Mesenchymal stem cell (in vitro differentiated cells and primary cell): ENCODE measurements at regions not wholly inside any gene's neighbourhood (a gene's known extent, or its start where the extent isn't known, plus 50 kb on each side); places are given as distances from the start of the nearest gene placed in this dataset.
"Not testable (repeated sequence)": the region's sequence is repeated elsewhere in the genome, so short reads cannot be mapped to it uniquely, and the experiment has no call there.

Experiments
- DNase-seq: peaks from one replicate; pipeline ENCODE4 v3.0.0-alpha.2; 2013
- H2AFZ ChIP-seq: one replicate; pipeline ENCODE4 v1.6.1; 2013; ENCODE audit warnings: low read depth, mild to moderate bottlenecking, control low read depth, inconsistent platforms, low read length, moderate library complexity
- H2AK5ac ChIP-seq: 2 replicates; pipeline ENCODE4 v1.6.1; 2013; ENCODE audit warnings: low read length, moderate library complexity, mild to moderate bottlenecking, inconsistent platforms; ENCODE audit not compliant: severe bottlenecking
- H2BK120ac ChIP-seq: one replicate; pipeline ENCODE4 v1.6.1; 2013; ENCODE audit warnings: low read depth, mild to moderate bottlenecking, inconsistent platforms, low read length, moderate library complexity
- H2BK12ac ChIP-seq, 2 experiments: one replicate each; pipeline ENCODE4 v1.6.1; 2013; ENCODE audit warnings: inconsistent platforms in 2 of 2, low read length in 2 of 2, mild to moderate bottlenecking in 2 of 2, moderate library complexity in 2 of 2, control low read depth in 1 of 2
- H2BK15ac ChIP-seq: one replicate; pipeline ENCODE4 v1.6.1; 2013; ENCODE audit warnings: mild to moderate bottlenecking, low read depth, inconsistent platforms; ENCODE audit not compliant: poor library complexity, severe bottlenecking
- H2BK5ac ChIP-seq: 2 replicates; pipeline ENCODE4 v1.6.1; 2013; ENCODE audit warnings: low read depth, mild to moderate bottlenecking, low read length, control low read depth, inconsistent platforms; ENCODE audit not compliant: poor library complexity, severe bottlenecking
- H3K14ac ChIP-seq, 2 experiments: one replicate each; pipeline ENCODE4 v1.6.1; 2013; ENCODE audit warnings: inconsistent platforms in 2 of 2, low read length in 2 of 2, control low read depth in 1 of 2, mild to moderate bottlenecking in 1 of 2, moderate library complexity in 1 of 2
- H3K18ac ChIP-seq, 2 experiments: one replicate each; pipeline ENCODE4 v1.6.1; 2013; ENCODE audit warnings: inconsistent platforms in 2 of 2, low read length in 2 of 2, control low read depth in 1 of 2, low read depth in 1 of 2, mild to moderate bottlenecking in 1 of 2
- H3K23ac ChIP-seq, 2 experiments: one replicate each; pipeline ENCODE4 v1.6.1; 2013; ENCODE audit warnings: inconsistent platforms in 2 of 2, low read length in 2 of 2, mild to moderate bottlenecking in 2 of 2, moderate library complexity in 2 of 2, control low read depth in 1 of 2
- H3K27ac ChIP-seq: 2 replicates; pipeline ENCODE4 v1.5.1; 2013; ENCODE audit warnings: mild to moderate bottlenecking, moderate library complexity, low read length, control low read depth, inconsistent platforms; ENCODE audit not compliant: poor library complexity, severe bottlenecking
- H3K27me3 ChIP-seq, 2 experiments: 2 replicates each; pipeline versions ENCODE4 v1.6.1 to v1.7.0; 2013; ENCODE audit warnings: low read length in 2 of 2, mild to moderate bottlenecking in 2 of 2, moderate library complexity in 2 of 2, control low read depth in 1 of 2, inconsistent platforms in 1 of 2; ENCODE audit not compliant: control insufficient read depth in 1 of 2, insufficient read depth in 1 of 2
- H3K36me3 ChIP-seq, 2 experiments: 2 replicates each; pipeline versions ENCODE4 v1.6.1 to v1.7.0; 2013; ENCODE audit warnings: low read length in 2 of 2, control low read depth in 1 of 2, inconsistent platforms in 1 of 2, low read depth in 1 of 2, mild to moderate bottlenecking in 1 of 2; ENCODE audit not compliant: insufficient read depth in 2 of 2, control insufficient read depth in 1 of 2
- H3K4ac ChIP-seq, 2 experiments: one replicate each; pipeline ENCODE4 v1.6.1; 2013; ENCODE audit warnings: inconsistent platforms in 2 of 2, low read length in 2 of 2, mild to moderate bottlenecking in 2 of 2, moderate library complexity in 2 of 2, control low read depth in 1 of 2, low read depth in 1 of 2
- H3K4me1 ChIP-seq: 2 replicates; pipeline ENCODE4 v1.6.1; 2013; ENCODE audit warnings: low read depth, low read length, control low read depth; ENCODE audit not compliant: control insufficient read depth, insufficient read depth
- H3K4me2 ChIP-seq: 2 replicates; pipeline ENCODE4 v1.6.1; 2013; ENCODE audit warnings: low read length, mild to moderate bottlenecking, inconsistent platforms; ENCODE audit not compliant: poor library complexity, severe bottlenecking
- H3K4me3 ChIP-seq, 2 experiments: 2 replicates each; pipeline versions ENCODE4 v1.5.1 to v1.7.0; 2013; ENCODE audit warnings: low read length in 2 of 2, mild to moderate bottlenecking in 2 of 2, control low read depth in 1 of 2, low read depth in 1 of 2; ENCODE audit not compliant: insufficient read depth in 1 of 2
- H3K79me1 ChIP-seq: replicated peaks from 2 replicates; pipeline ENCODE4 v1.6.1; 2013; ENCODE audit warnings: mild to moderate bottlenecking, control low read depth, low read length, inconsistent platforms; ENCODE audit not compliant: poor library complexity, severe bottlenecking
- H3K9ac ChIP-seq: 2 replicates; pipeline ENCODE4 v1.7.0; 2013; ENCODE audit warnings: mild to moderate bottlenecking, low read length, moderate library complexity
- H3K9me3 ChIP-seq: 2 replicates; pipeline ENCODE4 v1.7.0; 2013; ENCODE audit warnings: mild to moderate bottlenecking, low read length; ENCODE audit not compliant: control insufficient read depth
- H4K8ac ChIP-seq: one replicate; pipeline ENCODE4 v1.6.1; 2013; ENCODE audit warnings: inconsistent platforms, mild to moderate bottlenecking, low read length, moderate library complexity
- H4K91ac ChIP-seq: one replicate; pipeline ENCODE4 v1.6.1; 2013; ENCODE audit warnings: mild to moderate bottlenecking, low read length, inconsistent platforms
- WGBS: methylation state at CpG from one replicate; pipeline ENCODE4 v1.1.7; 2013; ENCODE audit warnings: mixed read lengths; 5-methylcytosine and 5-hydroxymethylcytosine counted together

GRCh38 chr5:25091921-25092320 is 447.1 kb upstream of the CDH10 start:
- Histone ChIP-seq H3K27ac (no peak overlapping the region), H2BK12ac (no peak overlapping the region), H3K4me2 (no peak overlapping the region), H4K91ac (no peak overlapping the region), H3K18ac (no peak overlapping the region), H3K23ac (no peak overlapping the region), H3K4ac (no peak overlapping the region), H3K27me3 (no peaks in the 10 kb centered on the region), H4K8ac (no peak overlapping the region), H3K79me1 (no peaks in the 10 kb centered on the region), H3K9me3 (no peaks in the 10 kb centered on the region), H2AK5ac (no peak overlapping the region), H3K4me1 (no peaks in the 10 kb centered on the region), H3K36me3 (no peaks in the 10 kb centered on the region), H2BK5ac (no peak overlapping the region), H2BK15ac (no peak overlapping the region), H3K14ac (no peak overlapping the region), H3K4me3 (no peak overlapping the region), H2AFZ (no peak overlapping the region), H2BK120ac (no peak overlapping the region), H3K9ac (no peak overlapping the region)
- WGBS: 99% methylated on average over 2 of the region's 3 CpGs
- no peak for DNase-seq

- Histone ChIP-seq H2BK5ac (no peak overlapping the region), H2BK120ac (no peak overlapping the region), H3K4ac (no peak overlapping the region), H2BK15ac (no peak overlapping the region), H2BK12ac (no peak overlapping the region), H4K91ac (no peak overlapping the region), H3K23ac (no peak overlapping the region), H2AFZ (no peak overlapping the region), H2AK5ac (no peak overlapping the region), H3K4me2 (no peak overlapping the region), H3K18ac (no peak overlapping the region), H3K4me3 (no peak overlapping the region), H3K14ac (no peak overlapping the region), H4K8ac (no peak overlapping the region), H3K4me1 (no peaks in the 10 kb centered on the region), H3K9me3 (no peaks in the 10 kb centered on the region), H3K9ac (no peak overlapping the region), H3K36me3 (no peaks in the 10 kb centered on the region), H3K27me3 (no peaks in the 10 kb centered on the region), H3K79me1 (no peaks in the 10 kb centered on the region), H3K27ac (no peak overlapping the region)
- WGBS: 86% methylated on average over 1 of the region's 1 CpG
- no peak for DNase-seq
Measured at GRCh38 chr5:25090854-25091253, 446.1 kb upstream of the CDH10 start.

GRCh38 chr5:25090275-25090674 is 445.5 kb upstream of the CDH10 start:
- Histone ChIP-seq H2BK5ac (no peak overlapping the region), H2BK15ac (no peak overlapping the region), H4K8ac (no peak overlapping the region), H2BK12ac (no peak overlapping the region), H3K27ac (no peak overlapping the region), H2AK5ac (no peak overlapping the region), H3K4me1 (no peaks in the 10 kb centered on the region), H3K14ac (no peak overlapping the region), H3K36me3 (no peaks in the 10 kb centered on the region), H3K9me3 (no peaks in the 10 kb centered on the region), H2AFZ (no peak overlapping the region), H3K27me3 (no peaks in the 10 kb centered on the region), H4K91ac (no peak overlapping the region), H3K79me1 (no peaks in the 10 kb centered on the region), H3K9ac (no peak overlapping the region), H3K4me3 (no peak overlapping the region), H3K4ac (no peak overlapping the region), H2BK120ac (no peak overlapping the region), H3K18ac (no peak overlapping the region), H3K4me2 (no peak overlapping the region), H3K23ac (no peak overlapping the region)
- 95% methylated on average over 4 of the region's 8 CpGs for WGBS
- no peak for DNase-seq

- not testable (repeated sequence) for H3K27me3 ChIP-seq, H3K9me3 ChIP-seq, H3K79me1 ChIP-seq, H2AFZ ChIP-seq, H2AK5ac ChIP-seq, H2BK120ac ChIP-seq, H3K36me3 ChIP-seq, H2BK12ac ChIP-seq, H4K8ac ChIP-seq, H3K4me2 ChIP-seq, H3K4me1 ChIP-seq, H3K23ac ChIP-seq, H3K18ac ChIP-seq, H3K9ac ChIP-seq, H3K14ac ChIP-seq, H4K91ac ChIP-seq, H3K4ac ChIP-seq, H3K27ac ChIP-seq, H3K4me3 ChIP-seq, H2BK15ac ChIP-seq, DNase-seq, H2BK5ac ChIP-seq
- WGBS: 97% methylated on average over 4 of the region's 6 CpGs
Measured at GRCh38 chr5:25088689-25089088, 443.9 kb upstream of the CDH10 start.
